WTC11 (cell line): ENCODE measurements at regions not wholly inside any gene's neighbourhood (a gene's known extent, or its start where the extent isn't known, plus 50 kb on each side); places are given as distances from the start of the nearest gene placed in this dataset.

ENCODE experiments used
- ATAC-seq: fragments of 200-7000 bp; cut with Tn5 transposase; 2 replicates; pipeline ENCODE4 v1.10.0; 2021; ENCODE audit warnings: mild to moderate bottlenecking, moderate library complexity
- CTCF ChIA-PET: fragments of 300-600 bp; sonication (Branson Sonifier 250); formaldehyde crosslinking; loops from one replicate; lab custom pipeline; 2021; ENCODE audit warnings: antibody characterized with exemption; lab: Charles Lee
- POLR2A ChIA-PET: fragments of 350-600 bp; sonication (Branson Sonifier 250); formaldehyde crosslinking; loops from one replicate; lab custom pipeline; 2021; ENCODE audit warnings: antibody characterized with exemption; lab: Charles Lee
- DNase-seq: peaks from one replicate; pipeline ENCODE4 v3.0.0; 2021; ENCODE audit warnings: low spot score
- H3K27ac Mint-ChIP-seq: 2 replicates; pipeline ENCODE4 v1.8.0; 2021; ENCODE audit warnings: mixed read lengths
- H3K27me3 Mint-ChIP-seq: 2 replicates; pipeline ENCODE4 v1.8.0; 2021; ENCODE audit warnings: low read depth, mild to moderate bottlenecking, moderate library complexity, mixed read lengths
- H3K36me3 Mint-ChIP-seq: 2 replicates; pipeline ENCODE4 v1.8.0; 2021; ENCODE audit warnings: mixed read lengths
- H3K4me1 Mint-ChIP-seq: 2 replicates; pipeline ENCODE4 v1.8.0; 2022; ENCODE audit warnings: mixed read lengths
- H3K4me3 Mint-ChIP-seq: 2 replicates; pipeline ENCODE4 v1.8.0; 2021; ENCODE audit warnings: mild to moderate bottlenecking, moderate library complexity, mixed read lengths
- H3K9me3 Mint-ChIP-seq: 2 replicates; pipeline ENCODE4 v1.8.0; 2021; ENCODE audit warnings: mixed read lengths
- CREM ChIP-seq: sonication (generic); formaldehyde crosslinking; IDR thresholded peaks from 2 replicates; pipeline ENCODE4 v1.8.1; 2022; ENCODE audit warnings: mild to moderate bottlenecking, missing genetic modification reagents, moderate library complexity
- E2F5 ChIP-seq: sonication (generic); formaldehyde crosslinking; IDR thresholded peaks from 2 replicates; pipeline ENCODE4 v1.8.1; 2022; ENCODE audit warnings: mild to moderate bottlenecking, moderate library complexity, missing genetic modification reagents
- ETV6 ChIP-seq: sonication (generic); formaldehyde crosslinking; IDR thresholded peaks from 2 replicates; pipeline ENCODE4 v1.8.1; 2022; ENCODE audit warnings: mild to moderate bottlenecking, missing genetic modification reagents
- FOXJ3 ChIP-seq: sonication (generic); formaldehyde crosslinking; IDR thresholded peaks from 2 replicates; pipeline ENCODE4 v1.9.0; 2021; ENCODE audit warnings: missing genetic modification reagents, mild to moderate bottlenecking, borderline replicate concordance
- FOXP1 ChIP-seq: sonication (generic); formaldehyde crosslinking; IDR thresholded peaks from 2 replicates; pipeline ENCODE4 v1.8.0; 2022; ENCODE audit warnings: missing genetic modification reagents, mild to moderate bottlenecking, moderate library complexity, borderline replicate concordance
- MXD4 ChIP-seq: fragments of 250-450 bp; sonication (Bioruptor Pico); IDR thresholded peaks from 2 replicates; pipeline ENCODE4 v1.8.0; 2021; ENCODE audit warnings: mild to moderate bottlenecking, moderate library complexity, borderline replicate concordance
- NFATC4 ChIP-seq: fragments of 250-450 bp; sonication (Bioruptor Pico); IDR thresholded peaks from 2 replicates; pipeline ENCODE4 v1.9.0; 2021; ENCODE audit warnings: mild to moderate bottlenecking
- NR3C1 ChIP-seq: sonication (generic); formaldehyde crosslinking; conservative IDR thresholded peaks from 2 replicates; pipeline ENCODE4 v1.8.1; 2023; ENCODE audit warnings: low read depth, mild to moderate bottlenecking, missing genetic modification reagents
- SOX15 ChIP-seq: fragments of 250-450 bp; sonication (Bioruptor Pico); IDR thresholded peaks from 2 replicates; pipeline ENCODE4 v1.9.0; 2021; ENCODE audit warnings: mild to moderate bottlenecking
- USF2 ChIP-seq: sonication (generic); formaldehyde crosslinking; IDR thresholded peaks from 2 replicates; pipeline ENCODE4 v1.8.1; 2023; ENCODE audit warnings: mild to moderate bottlenecking, missing genetic modification reagents, moderate library complexity
- ZNF317 ChIP-seq: sonication (generic); formaldehyde crosslinking; IDR thresholded peaks from 2 replicates; pipeline ENCODE4 v1.8.1; 2023; ENCODE audit warnings: low read depth, mild to moderate bottlenecking, moderate library complexity, missing genetic modification reagents, borderline replicate concordance
- TF ChIP-seq, protein P1 (sequence below): fragments of 250-450 bp; sonication (Bioruptor Pico); IDR thresholded peaks from 2 replicates; pipeline ENCODE4 v1.9.0; 2021; ENCODE audit warnings: mild to moderate bottlenecking, borderline replicate concordance
- TF ChIP-seq, protein P2 (sequence below): sonication (generic); formaldehyde crosslinking; IDR thresholded peaks from 2 replicates; pipeline ENCODE4 v1.8.1; 2023; ENCODE audit warnings: mild to moderate bottlenecking, missing genetic modification reagents, borderline replicate concordance
- TF ChIP-seq, protein P3 (sequence below): sonication (generic); formaldehyde crosslinking; IDR thresholded peaks from 2 replicates; pipeline ENCODE4 v1.8.0; 2023; ENCODE audit warnings: mild to moderate bottlenecking, missing genetic modification reagents

DNA sequence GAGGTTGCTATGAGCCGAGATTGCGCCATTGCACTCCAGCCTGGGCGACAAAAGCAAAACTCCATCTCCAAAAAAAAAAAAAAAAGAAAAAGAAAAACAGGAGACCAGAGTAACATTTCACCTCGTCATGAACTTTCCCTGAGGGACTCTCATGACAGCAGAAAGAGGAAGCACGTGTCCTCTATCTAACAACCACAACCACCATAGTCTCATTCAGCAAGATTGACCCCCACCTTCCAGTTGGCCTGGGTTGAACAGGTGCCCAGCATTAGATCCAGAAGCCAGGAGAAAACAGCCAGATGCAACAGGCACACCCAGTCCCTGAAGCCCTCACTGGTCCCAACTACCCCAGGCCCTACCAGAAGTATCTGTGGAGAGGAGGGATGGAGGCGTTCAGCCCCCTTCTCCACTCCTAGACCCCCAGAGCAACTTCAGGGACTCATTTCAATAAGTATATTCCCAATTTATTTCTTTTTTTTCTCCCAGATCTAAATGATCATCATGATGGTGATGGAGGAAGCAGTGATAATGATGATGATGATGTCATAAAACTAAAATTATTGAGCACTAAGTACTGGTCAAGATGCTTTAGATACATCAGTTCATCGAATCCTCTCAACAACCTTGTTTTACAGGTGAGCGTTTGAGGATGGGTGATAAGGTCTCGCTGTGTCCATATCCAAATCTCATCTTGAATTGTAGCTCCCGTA lies 235.0 kb downstream of the EFCAB11 start (continued):
- TF ChIP-seq, protein P1, sequence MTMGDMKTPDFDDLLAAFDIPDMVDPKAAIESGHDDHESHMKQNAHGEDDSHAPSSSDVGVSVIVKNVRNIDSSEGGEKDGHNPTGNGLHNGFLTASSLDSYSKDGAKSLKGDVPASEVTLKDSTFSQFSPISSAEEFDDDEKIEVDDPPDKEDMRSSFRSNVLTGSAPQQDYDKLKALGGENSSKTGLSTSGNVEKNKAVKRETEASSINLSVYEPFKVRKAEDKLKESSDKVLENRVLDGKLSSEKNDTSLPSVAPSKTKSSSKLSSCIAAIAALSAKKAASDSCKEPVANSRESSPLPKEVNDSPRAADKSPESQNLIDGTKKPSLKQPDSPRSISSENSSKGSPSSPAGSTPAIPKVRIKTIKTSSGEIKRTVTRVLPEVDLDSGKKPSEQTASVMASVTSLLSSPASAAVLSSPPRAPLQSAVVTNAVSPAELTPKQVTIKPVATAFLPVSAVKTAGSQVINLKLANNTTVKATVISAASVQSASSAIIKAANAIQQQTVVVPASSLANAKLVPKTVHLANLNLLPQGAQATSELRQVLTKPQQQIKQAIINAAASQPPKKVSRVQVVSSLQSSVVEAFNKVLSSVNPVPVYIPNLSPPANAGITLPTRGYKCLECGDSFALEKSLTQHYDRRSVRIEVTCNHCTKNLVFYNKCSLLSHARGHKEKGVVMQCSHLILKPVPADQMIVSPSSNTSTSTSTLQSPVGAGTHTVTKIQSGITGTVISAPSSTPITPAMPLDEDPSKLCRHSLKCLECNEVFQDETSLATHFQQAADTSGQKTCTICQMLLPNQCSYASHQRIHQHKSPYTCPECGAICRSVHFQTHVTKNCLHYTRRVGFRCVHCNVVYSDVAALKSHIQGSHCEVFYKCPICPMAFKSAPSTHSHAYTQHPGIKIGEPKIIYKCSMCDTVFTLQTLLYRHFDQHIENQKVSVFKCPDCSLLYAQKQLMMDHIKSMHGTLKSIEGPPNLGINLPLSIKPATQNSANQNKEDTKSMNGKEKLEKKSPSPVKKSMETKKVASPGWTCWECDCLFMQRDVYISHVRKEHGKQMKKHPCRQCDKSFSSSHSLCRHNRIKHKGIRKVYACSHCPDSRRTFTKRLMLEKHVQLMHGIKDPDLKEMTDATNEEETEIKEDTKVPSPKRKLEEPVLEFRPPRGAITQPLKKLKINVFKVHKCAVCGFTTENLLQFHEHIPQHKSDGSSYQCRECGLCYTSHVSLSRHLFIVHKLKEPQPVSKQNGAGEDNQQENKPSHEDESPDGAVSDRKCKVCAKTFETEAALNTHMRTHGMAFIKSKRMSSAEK (CRISPR knock-in tag): no peak
- TF ChIP-seq FOXP1 (CRISPR knock-in tag): no peak
- TF ChIP-seq E2F5 (CRISPR knock-in tag): no peak
- no peak for TF ChIP-seq CREM (CRISPR knock-in tag)
- TF ChIP-seq, protein P2, sequence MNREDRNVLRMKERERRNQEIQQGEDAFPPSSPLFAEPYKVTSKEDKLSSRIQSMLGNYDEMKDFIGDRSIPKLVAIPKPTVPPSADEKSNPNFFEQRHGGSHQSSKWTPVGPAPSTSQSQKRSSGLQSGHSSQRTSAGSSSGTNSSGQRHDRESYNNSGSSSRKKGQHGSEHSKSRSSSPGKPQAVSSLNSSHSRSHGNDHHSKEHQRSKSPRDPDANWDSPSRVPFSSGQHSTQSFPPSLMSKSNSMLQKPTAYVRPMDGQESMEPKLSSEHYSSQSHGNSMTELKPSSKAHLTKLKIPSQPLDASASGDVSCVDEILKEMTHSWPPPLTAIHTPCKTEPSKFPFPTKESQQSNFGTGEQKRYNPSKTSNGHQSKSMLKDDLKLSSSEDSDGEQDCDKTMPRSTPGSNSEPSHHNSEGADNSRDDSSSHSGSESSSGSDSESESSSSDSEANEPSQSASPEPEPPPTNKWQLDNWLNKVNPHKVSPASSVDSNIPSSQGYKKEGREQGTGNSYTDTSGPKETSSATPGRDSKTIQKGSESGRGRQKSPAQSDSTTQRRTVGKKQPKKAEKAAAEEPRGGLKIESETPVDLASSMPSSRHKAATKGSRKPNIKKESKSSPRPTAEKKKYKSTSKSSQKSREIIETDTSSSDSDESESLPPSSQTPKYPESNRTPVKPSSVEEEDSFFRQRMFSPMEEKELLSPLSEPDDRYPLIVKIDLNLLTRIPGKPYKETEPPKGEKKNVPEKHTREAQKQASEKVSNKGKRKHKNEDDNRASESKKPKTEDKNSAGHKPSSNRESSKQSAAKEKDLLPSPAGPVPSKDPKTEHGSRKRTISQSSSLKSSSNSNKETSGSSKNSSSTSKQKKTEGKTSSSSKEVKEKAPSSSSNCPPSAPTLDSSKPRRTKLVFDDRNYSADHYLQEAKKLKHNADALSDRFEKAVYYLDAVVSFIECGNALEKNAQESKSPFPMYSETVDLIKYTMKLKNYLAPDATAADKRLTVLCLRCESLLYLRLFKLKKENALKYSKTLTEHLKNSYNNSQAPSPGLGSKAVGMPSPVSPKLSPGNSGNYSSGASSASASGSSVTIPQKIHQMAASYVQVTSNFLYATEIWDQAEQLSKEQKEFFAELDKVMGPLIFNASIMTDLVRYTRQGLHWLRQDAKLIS (CRISPR knock-in tag): no peak
- TF ChIP-seq ZNF317 (CRISPR knock-in tag): no peak
- TF ChIP-seq NR3C1 (CRISPR knock-in tag): no peak
- TF ChIP-seq MXD4 (CRISPR knock-in tag): no peak
- no peak for TF ChIP-seq NFATC4 (CRISPR knock-in tag)
- TF ChIP-seq USF2 (CRISPR knock-in tag): no peak
- TF ChIP-seq ETV6 (CRISPR knock-in tag): no peak

DNA sequence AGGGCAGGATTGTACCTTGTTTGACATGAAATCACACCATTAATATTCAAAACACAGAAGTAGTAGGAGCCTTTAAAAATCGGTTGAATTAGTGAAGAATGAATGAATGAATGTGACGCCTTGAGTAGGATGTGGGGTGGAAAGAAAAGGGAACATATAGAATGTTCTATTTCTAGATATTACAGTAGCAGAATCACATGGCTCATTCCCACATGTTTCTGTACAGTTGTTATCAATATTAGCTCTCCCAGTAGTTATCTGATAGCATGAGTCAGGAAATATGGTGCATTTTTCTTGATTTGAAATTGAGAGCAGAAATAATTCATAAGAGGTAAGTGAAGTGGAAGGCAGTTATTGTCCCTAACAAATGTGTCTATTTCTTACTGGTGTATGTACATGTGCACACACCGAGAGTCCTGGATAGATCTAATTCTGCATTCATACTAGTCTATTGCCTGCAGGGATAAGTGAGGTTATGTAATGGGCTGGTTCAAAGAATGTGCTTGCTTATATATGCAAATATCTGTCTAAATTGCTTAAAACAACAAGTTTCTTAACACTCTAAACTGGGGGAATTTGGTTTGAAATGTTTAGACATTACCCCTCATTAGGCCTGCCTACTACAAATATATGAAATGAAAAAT lies 245.4 kb downstream of the EFCAB11 start:
- H3K27me3 Mint-ChIP-seq: peaks cover 19% of the 10 kb centered on the region
- ATAC-seq (no peak), DNase-seq (no peak)
- H3K27ac Mint-ChIP-seq: no peak overlapping the region
- peaks cover 28% of the 10 kb centered on the region for H3K36me3 Mint-ChIP-seq
- peaks cover 30% of the 10 kb centered on the region for H3K9me3 Mint-ChIP-seq
- TF ChIP-seq ZNF317 (CRISPR knock-in tag) (no peak), SOX15 (no peak), FOXJ3 (CRISPR knock-in tag) (no peak)
- TF ChIP-seq, protein P2 (CRISPR knock-in tag): no peak
- TF ChIP-seq, protein P3, sequence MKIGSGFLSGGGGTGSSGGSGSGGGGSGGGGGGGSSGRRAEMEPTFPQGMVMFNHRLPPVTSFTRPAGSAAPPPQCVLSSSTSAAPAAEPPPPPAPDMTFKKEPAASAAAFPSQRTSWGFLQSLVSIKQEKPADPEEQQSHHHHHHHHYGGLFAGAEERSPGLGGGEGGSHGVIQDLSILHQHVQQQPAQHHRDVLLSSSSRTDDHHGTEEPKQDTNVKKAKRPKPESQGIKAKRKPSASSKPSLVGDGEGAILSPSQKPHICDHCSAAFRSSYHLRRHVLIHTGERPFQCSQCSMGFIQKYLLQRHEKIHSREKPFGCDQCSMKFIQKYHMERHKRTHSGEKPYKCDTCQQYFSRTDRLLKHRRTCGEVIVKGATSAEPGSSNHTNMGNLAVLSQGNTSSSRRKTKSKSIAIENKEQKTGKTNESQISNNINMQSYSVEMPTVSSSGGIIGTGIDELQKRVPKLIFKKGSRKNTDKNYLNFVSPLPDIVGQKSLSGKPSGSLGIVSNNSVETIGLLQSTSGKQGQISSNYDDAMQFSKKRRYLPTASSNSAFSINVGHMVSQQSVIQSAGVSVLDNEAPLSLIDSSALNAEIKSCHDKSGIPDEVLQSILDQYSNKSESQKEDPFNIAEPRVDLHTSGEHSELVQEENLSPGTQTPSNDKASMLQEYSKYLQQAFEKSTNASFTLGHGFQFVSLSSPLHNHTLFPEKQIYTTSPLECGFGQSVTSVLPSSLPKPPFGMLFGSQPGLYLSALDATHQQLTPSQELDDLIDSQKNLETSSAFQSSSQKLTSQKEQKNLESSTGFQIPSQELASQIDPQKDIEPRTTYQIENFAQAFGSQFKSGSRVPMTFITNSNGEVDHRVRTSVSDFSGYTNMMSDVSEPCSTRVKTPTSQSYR (CRISPR knock-in tag): no peak
- no peak overlapping the region for H3K4me3 Mint-ChIP-seq
- CTCF ChIA-PET: no interaction called here
- POLR2A ChIA-PET: no interaction called here
- H3K4me1 Mint-ChIP-seq: peaks cover 4% of the 10 kb centered on the region; the same call in 1 of the 2 replicates
